NCI-H2081 (cell line): ENCODE measurements at regions not wholly inside any gene's neighbourhood (a gene's known extent, or its start where the extent isn't known, plus 50 kb on each side); places are given as distances from the start of the nearest gene placed in this dataset.

Experiments
- DNase-seq, 2 experiments: peaks; one replicate each; lab custom pipeline; 2025; lab: John Stamatoyannopoulos, UW

GRCh38 chr22:49289822-49290679 is 537.6 kb downstream of the BRD1 start:
- no peak for DNase-seq

- DNase-seq: no peak
These were observed 541.4 kb downstream of the BRD1 start for GRCh38 chr22:49286181-49286760.

- DNase-seq: no peak
These were observed 542.7 kb downstream of the BRD1 start for GRCh38 chr22:49284931-49285330.

GRCh38 chr22:49284056-49284784 is 543.5 kb downstream of the BRD1 start:
- DNase-seq: no peak

GRCh38 chr22:49282596-49282995 is 545.1 kb downstream of the BRD1 start:
- no peak for DNase-seq

- DNase-seq: no peak
These were observed 546.0 kb downstream of the BRD1 start for GRCh38 chr22:49281467-49282340.

GRCh38 chr22:49278340-49278739 is 549.3 kb downstream of the BRD1 start:
- no peak for DNase-seq

- DNase-seq: no peak
These were observed 551.1 kb downstream of the BRD1 start for GRCh38 chr22:49276567-49276966.

- no peak for DNase-seq
These were observed 552.8 kb downstream of the BRD1 start for GRCh38 chr22:49274754-49275380.

GRCh38 chr22:49272546-49273125 is 555.0 kb downstream of the BRD1 start:
- DNase-seq: no peak

- no peak for DNase-seq
These were observed 555.8 kb downstream of the BRD1 start for GRCh38 chr22:49271831-49272230.

GRCh38 chr22:49271369-49271727 is 556.3 kb downstream of the BRD1 start:
- no peak for DNase-seq

- no peak for DNase-seq
These were observed 556.9 kb downstream of the BRD1 start for GRCh38 chr22:49270595-49271368.

GRCh38 chr22:49269928-49270327 is 557.7 kb downstream of the BRD1 start:
- no peak for DNase-seq

- DNase-seq: no peak
These were observed 558.3 kb downstream of the BRD1 start for GRCh38 chr22:49269371-49269770.

GRCh38 chr22:49268924-49269323 is 558.7 kb downstream of the BRD1 start:
- DNase-seq: no peak

GRCh38 chr22:49267996-49268395 is 559.7 kb downstream of the BRD1 start:
- DNase-seq: no peak

GRCh38 chr22:49266561-49267519 is 560.8 kb downstream of the BRD1 start:
- no peak for DNase-seq

- no peak for DNase-seq
These were observed 563.0 kb downstream of the BRD1 start for GRCh38 chr22:49264696-49265095.
